C4-2B (cell line): ENCODE measurements at regions not wholly inside any gene's neighbourhood (a gene's known extent, or its start where the extent isn't known, plus 50 kb on each side); places are given as distances from the start of the nearest gene placed in this dataset.
"Not testable (repeated sequence)": the region's sequence is repeated elsewhere in the genome, so short reads cannot be mapped to it uniquely, and the experiment has no call there.

Experiments
- CTCF ChIP-seq: fragments of 450-650 bp; conservative IDR thresholded peaks from 2 replicates; pipeline ENCODE4 v1.5.1; 2017; ENCODE audit warnings: mild to moderate bottlenecking
- ZFX ChIP-seq: fragments of 450-650 bp; IDR thresholded peaks from 2 replicates; pipeline ENCODE4 v1.6.1; 2017

GRCh38 chr2:91623739-91624138, 2932.3 kb downstream of the RPIA start:
- TF ChIP-seq CTCF, ZFX: not testable (repeated sequence)
